KMS-11 (cell line): ENCODE measurements at regions not wholly inside any gene's neighbourhood (a gene's known extent, or its start where the extent isn't known, plus 50 kb on each side); places are given as distances from the start of the nearest gene placed in this dataset.

Source experiments
- H2AFZ ChIP-seq: fragments of 200-600 bp; sonication (generic); 2 replicates; pipeline ENCODE4 v1.6.1; 2016; ENCODE audit warnings: antibody characterized with exemption, mixed run types, low read depth
- H3K27ac ChIP-seq: fragments of 200-600 bp; sonication (generic); 2 replicates; pipeline ENCODE4 v1.6.1; 2016; ENCODE audit warnings: mild to moderate bottlenecking, mixed run types
- H3K27me3 ChIP-seq: fragments of 200-600 bp; sonication (generic); 2 replicates; pipeline ENCODE4 v1.6.1; 2017; ENCODE audit warnings: mild to moderate bottlenecking, low read depth, mixed run types, moderate library complexity; ENCODE audit not compliant: insufficient read depth
- H3K36me3 ChIP-seq: fragments of 200-600 bp; sonication (generic); 2 replicates; pipeline ENCODE4 v1.6.1; 2017; ENCODE audit warnings: mild to moderate bottlenecking, mixed run types; ENCODE audit not compliant: insufficient read depth
- H3K4me1 ChIP-seq: fragments of 200-600 bp; sonication (generic); 2 replicates; pipeline ENCODE4 v1.6.1; 2016; ENCODE audit warnings: mild to moderate bottlenecking, low read depth, mixed run types; ENCODE audit not compliant: poor library complexity, severe bottlenecking
- H3K4me2 ChIP-seq: fragments of 200-600 bp; sonication (generic); 2 replicates; pipeline ENCODE4 v1.7.0; 2016; ENCODE audit warnings: mild to moderate bottlenecking, mixed run types
- H3K4me3 ChIP-seq: fragments of 200-600 bp; sonication (generic); IDR thresholded peaks from 2 replicates; pipeline ENCODE4 v1.6.1; 2017; ENCODE audit warnings: low read depth, low read length, mixed read lengths; ENCODE audit not compliant: insufficient read depth
- H3K79me2 ChIP-seq: fragments of 200-600 bp; sonication (generic); 2 replicates; pipeline ENCODE4 v1.6.1; 2016; ENCODE audit warnings: low read depth, mixed run types; ENCODE audit not compliant: insufficient read depth
- H3K9ac ChIP-seq: fragments of 200-600 bp; sonication (generic); 2 replicates; pipeline ENCODE4 v1.6.1; 2016; ENCODE audit warnings: mild to moderate bottlenecking, mixed run types
- H4K20me1 ChIP-seq: fragments of 200-600 bp; sonication (generic); 2 replicates; pipeline ENCODE4 v1.6.1; 2016; ENCODE audit warnings: mild to moderate bottlenecking, mixed run types; ENCODE audit not compliant: insufficient read depth
- TF ChIP-seq, protein P1 (sequence below): fragments of 200-600 bp; sonication (generic); conservative IDR thresholded peaks from 2 replicates; pipeline ENCODE4 v1.6.1; 2017; ENCODE audit warnings: low read depth, mild to moderate bottlenecking, antibody characterized with exemption, low read length, moderate library complexity, mixed read lengths

DNA sequence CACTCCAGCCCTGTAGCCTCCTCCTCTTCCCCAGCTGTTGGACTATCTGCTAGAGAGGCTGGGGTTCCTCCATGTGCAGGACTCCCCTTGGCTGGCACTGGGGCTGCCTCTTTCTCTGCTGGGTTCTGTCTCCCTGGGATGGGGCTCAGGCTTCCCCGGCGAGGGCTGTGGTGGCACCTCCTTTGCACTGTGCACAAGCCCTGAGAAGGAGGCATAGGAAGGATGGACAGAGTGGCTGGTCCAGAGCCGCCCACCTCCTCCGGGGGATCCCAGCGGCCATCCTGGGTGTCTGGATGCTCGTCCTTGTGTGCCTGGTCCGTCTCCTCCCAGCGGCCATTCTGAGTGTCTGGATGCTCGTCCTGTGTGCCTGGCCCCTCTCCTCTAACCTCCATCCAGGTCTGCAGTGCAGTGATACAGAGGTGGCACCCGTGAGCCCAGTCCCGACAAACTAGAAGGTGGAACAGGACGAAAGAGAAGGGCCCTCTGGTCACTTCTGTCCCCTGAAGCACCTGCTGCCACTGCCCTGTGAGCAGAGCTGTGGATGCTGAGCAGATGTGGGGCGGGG is 633.7 kb downstream of the BRD1 start:
- H3K27ac ChIP-seq, result no peak overlapping the region
- no peaks in the 10 kb centered on the region for H3K36me3 ChIP-seq
- no peaks in the 10 kb centered on the region for H3K4me1 ChIP-seq
- H3K4me3 ChIP-seq, result no peak overlapping the region
- no peaks in the 10 kb centered on the region; the same call in 1 of the 2 replicates for H3K27me3 ChIP-seq
- H4K20me1 ChIP-seq, result no peaks in the 10 kb centered on the region
- H3K9ac ChIP-seq, result no peak overlapping the region
- H2AFZ ChIP-seq, result no peak overlapping the region
- H3K79me2 ChIP-seq, result no peaks in the 10 kb centered on the region
- TF ChIP-seq, protein P1, sequence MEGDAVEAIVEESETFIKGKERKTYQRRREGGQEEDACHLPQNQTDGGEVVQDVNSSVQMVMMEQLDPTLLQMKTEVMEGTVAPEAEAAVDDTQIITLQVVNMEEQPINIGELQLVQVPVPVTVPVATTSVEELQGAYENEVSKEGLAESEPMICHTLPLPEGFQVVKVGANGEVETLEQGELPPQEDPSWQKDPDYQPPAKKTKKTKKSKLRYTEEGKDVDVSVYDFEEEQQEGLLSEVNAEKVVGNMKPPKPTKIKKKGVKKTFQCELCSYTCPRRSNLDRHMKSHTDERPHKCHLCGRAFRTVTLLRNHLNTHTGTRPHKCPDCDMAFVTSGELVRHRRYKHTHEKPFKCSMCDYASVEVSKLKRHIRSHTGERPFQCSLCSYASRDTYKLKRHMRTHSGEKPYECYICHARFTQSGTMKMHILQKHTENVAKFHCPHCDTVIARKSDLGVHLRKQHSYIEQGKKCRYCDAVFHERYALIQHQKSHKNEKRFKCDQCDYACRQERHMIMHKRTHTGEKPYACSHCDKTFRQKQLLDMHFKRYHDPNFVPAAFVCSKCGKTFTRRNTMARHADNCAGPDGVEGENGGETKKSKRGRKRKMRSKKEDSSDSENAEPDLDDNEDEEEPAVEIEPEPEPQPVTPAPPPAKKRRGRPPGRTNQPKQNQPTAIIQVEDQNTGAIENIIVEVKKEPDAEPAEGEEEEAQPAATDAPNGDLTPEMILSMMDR, result no peak
- H3K4me2 ChIP-seq, result no peak overlapping the region

DNA sequence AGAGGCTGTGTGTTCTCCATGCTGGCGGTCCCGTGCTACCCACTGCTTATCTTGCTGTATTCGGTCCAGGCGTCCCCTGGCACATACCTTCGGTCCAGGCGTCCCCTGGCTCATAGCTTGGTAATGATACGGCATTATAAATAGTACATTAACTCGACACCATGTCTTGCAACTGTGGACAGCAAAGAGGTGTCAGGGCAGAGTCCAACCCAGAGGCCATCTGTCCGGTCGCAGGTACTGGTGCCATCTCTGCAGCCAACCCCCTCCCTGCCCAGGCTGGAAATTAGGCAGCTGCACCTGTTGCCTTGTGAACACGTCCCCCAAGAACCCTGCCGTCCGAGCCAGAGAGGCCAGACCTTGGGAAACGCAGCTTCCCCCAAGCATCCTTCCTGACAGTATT is 634.3 kb downstream of the BRD1 start:
- Histone ChIP-seq H3K27ac (no peak overlapping the region), H3K27me3 (no peaks in the 10 kb centered on the region; the same call in 1 of the 2 replicates)
- TF ChIP-seq, protein P1, result no peak

DNA sequence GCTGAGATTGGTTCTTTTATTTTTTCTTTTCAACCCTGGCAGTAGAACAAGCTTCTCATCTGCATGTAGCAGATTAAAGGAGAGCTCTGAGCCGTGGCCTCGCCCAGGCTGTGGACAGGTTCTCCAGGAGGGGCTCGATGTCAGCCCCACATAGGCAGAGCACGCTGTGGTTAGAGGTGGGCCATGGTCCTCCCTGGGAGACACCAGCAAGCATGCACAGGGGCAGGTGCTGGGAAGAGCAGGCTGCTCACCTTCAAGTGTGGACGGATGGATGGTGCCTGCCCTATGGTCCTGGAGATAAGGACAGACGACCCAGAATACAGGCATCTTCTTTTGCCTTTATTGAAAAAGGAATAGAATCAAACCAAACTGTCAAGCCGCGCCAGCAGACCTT is 634.8 kb downstream of the BRD1 start:
- no peaks in the 10 kb centered on the region for H3K4me1 ChIP-seq
- no peak overlapping the region for H3K4me2 ChIP-seq
- H3K27me3 ChIP-seq, result no peaks in the 10 kb centered on the region; the same call in 1 of the 2 replicates
- no peak overlapping the region for H3K27ac ChIP-seq
- TF ChIP-seq, protein P1, result no peak
- H3K79me2 ChIP-seq, result no peaks in the 10 kb centered on the region
- H3K9ac ChIP-seq, result no peak overlapping the region
- no peak overlapping the region for H2AFZ ChIP-seq
- no peaks in the 10 kb centered on the region for H4K20me1 ChIP-seq
- no peak overlapping the region for H3K4me3 ChIP-seq
- no peaks in the 10 kb centered on the region for H3K36me3 ChIP-seq

More for the DNA sequence above, 634.3 kb downstream of the BRD1 start:
- H3K36me3 ChIP-seq, result no peaks in the 10 kb centered on the region
- no peak overlapping the region for H3K9ac ChIP-seq
- H4K20me1 ChIP-seq, result no peaks in the 10 kb centered on the region
- no peak overlapping the region for H3K4me2 ChIP-seq
- no peak overlapping the region for H2AFZ ChIP-seq
- no peaks in the 10 kb centered on the region for H3K4me1 ChIP-seq
- H3K79me2 ChIP-seq, result no peaks in the 10 kb centered on the region
- no peak overlapping the region for H3K4me3 ChIP-seq

DNA sequence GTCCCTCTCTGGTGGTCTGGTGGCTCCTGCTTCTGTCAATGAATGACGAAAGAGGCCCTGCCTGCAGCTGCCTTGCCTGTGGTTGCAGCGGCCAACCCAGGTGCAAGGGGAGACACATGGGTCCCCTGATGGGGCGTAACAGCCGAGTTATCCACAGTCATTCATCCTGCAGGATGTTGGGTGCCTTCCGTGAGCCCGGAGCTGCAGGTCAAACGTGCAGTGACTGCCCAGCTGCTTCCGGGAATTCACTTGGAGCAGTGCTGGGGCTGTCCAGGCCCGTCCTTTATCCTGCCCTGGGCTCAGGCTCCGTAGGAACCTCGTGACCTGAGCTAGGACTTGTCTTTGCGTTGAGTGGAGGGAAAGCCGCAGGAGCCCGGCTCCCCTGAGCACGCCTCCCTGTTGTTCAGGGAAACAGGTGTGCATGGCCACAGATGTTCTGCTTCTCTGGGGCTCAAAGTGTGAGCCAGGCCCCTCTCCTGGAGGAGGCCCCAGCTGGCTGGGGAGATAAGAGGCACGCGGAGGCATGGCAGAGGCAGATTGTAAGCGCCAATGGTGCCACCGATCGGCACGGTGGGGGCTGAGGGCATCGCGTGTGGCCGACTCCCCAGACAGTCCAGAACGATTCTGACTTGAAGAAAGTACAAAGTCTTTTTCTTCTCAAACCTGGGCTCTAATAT is 635.4 kb downstream of the BRD1 start:
- Histone ChIP-seq H3K4me2 (no peak overlapping the region), H3K4me3 (no peak overlapping the region), H3K79me2 (no peaks in the 10 kb centered on the region), H3K4me1 (no peaks in the 10 kb centered on the region), H4K20me1 (no peaks in the 10 kb centered on the region), H3K36me3 (no peaks in the 10 kb centered on the region), H3K9ac (no peak overlapping the region), H3K27ac (no peak overlapping the region), H2AFZ (no peak overlapping the region), H3K27me3 (no peaks in the 10 kb centered on the region; the same call in 1 of the 2 replicates)
- TF ChIP-seq, protein P1, result no peak
